ENCODE measurements at regions not wholly inside any gene's neighbourhood (a gene's known extent, or its start where the extent isn't known, plus 50 kb on each side); places are given as distances from the start of the nearest gene placed in this dataset.
"Not testable (repeated sequence)": the region's sequence is repeated elsewhere in the genome, so short reads cannot be mapped to it uniquely, and the experiment has no call there.

GRCh38 chr21:10437977-10438376, 83.4 kb upstream of the TPTE start:
- DNase-seq, result not testable (repeated sequence)

- not testable (repeated sequence) for DNase-seq
These were observed 80.7 kb upstream of the TPTE start for GRCh38 chr21:10440639-10441038.

- not testable (repeated sequence) for DNase-seq
These were observed 79.4 kb upstream of the TPTE start for GRCh38 chr21:10442018-10442417.

GRCh38 chr21:10445685-10446084, 75.7 kb upstream of the TPTE start:
- DNase-seq, result not testable (repeated sequence)

GRCh38 chr21:10449451-10449850, 71.9 kb upstream of the TPTE start:
- DNase-seq, result not testable (repeated sequence)

- not testable (repeated sequence) for DNase-seq
These were observed 70.1 kb upstream of the TPTE start for GRCh38 chr21:10451274-10451673.

GRCh38 chr21:10457765-10458164, 63.6 kb upstream of the TPTE start:
- not testable (repeated sequence) for DNase-seq

GRCh38 chr21:10460957-10461356, 60.4 kb upstream of the TPTE start:
- not testable (repeated sequence) for DNase-seq

- not testable (repeated sequence) for DNase-seq
These were observed 59.9 kb upstream of the TPTE start for GRCh38 chr21:10461445-10461844.

GRCh38 chr21:10463156-10463555, 58.2 kb upstream of the TPTE start:
- DNase-seq, result no peak

GRCh38 chr21:10464975-10465374, 56.4 kb upstream of the TPTE start:
- DNase-seq, result no peak

GRCh38 chr21:10465524-10466110, 55.8 kb upstream of the TPTE start:
- not testable (repeated sequence) for DNase-seq

GRCh38 chr21:10466200-10466599, 55.2 kb upstream of the TPTE start:
- no peak for DNase-seq

Measured in CD4-positive, alpha-beta T cell treated with Interleukin-17A for 1 hour (primary cell).